Stomach (tissue), 4 donors: ENCODE measurements at regions not wholly inside any gene's neighbourhood (a gene's known extent, or its start where the extent isn't known, plus 50 kb on each side); places are given as distances from the start of the nearest gene placed in this dataset.

Experiments
- CTCF ChIP-seq, 7 experiments: fragments of 450-650 bp in 4 of 7; fragments of 200-600 bp in 3 of 7; sonication (generic) in 3 of 7; IDR thresholded peaks; one replicate each; pipeline ENCODE4 v1.5.1; 2016 to 2019; ENCODE audit warnings: antibody characterized with exemption in 7 of 7, control low read depth in 2 of 7, mild to moderate bottlenecking in 1 of 7
- EP300 ChIP-seq: sonication (generic); formaldehyde crosslinking; IDR thresholded peaks from one replicate; pipeline ENCODE4 v1.6.1; 2017; ENCODE audit warnings: antibody characterized with exemption
- POLR2A ChIP-seq, 4 donors: fragments of 450-650 bp; IDR thresholded peaks; one replicate each; pipeline ENCODE4 v1.6.1; 2016; ENCODE audit warnings: antibody characterized with exemption in 4 of 4, control low read depth in 2 of 4, mild to moderate bottlenecking in 1 of 4, moderate library complexity in 1 of 4
- POLR2AphosphoS5 ChIP-seq, 3 donors: sonication (generic); formaldehyde crosslinking; IDR thresholded peaks; one replicate each; pipeline ENCODE4 v1.6.1; 2016; ENCODE audit warnings: antibody characterized with exemption in 3 of 3

- no peak for TF ChIP-seq EP300
- no peak for TF ChIP-seq CTCF (IDR thresholded peaks at IDR 0.05)
- no peak for TF ChIP-seq POLR2A (IDR thresholded peaks at IDR 0.05)
- TF ChIP-seq POLR2AphosphoS5 (IDR thresholded peaks at IDR 0.05) = no peak
These were observed 483.8 kb downstream of the TFEC start for GRCh38 chr7:115546790-115547189.
